Stimulated activated naive CD4-positive, alpha-beta T cell treated with Interleukin-2 at 50 U/mL for 16 hours (primary cell): ENCODE measurements at regions not wholly inside any gene's neighbourhood (a gene's known extent, or its start where the extent isn't known, plus 50 kb on each side); places are given as distances from the start of the nearest gene placed in this dataset.

Source experiments
- DNase-seq: peaks from one replicate; lab custom pipeline; 2025; lab: John Stamatoyannopoulos, UW

- DNase-seq: no peak
These were observed 120.3 kb upstream of the IPO9 start for GRCh38 chr1:201708691-201709090.

- peak; percentile 31 for DNase-seq
These were observed 119.2 kb upstream of the IPO9 start for GRCh38 chr1:201709564-201710295.

GRCh38 chr1:201710632-201711597 is 118.0 kb upstream of the IPO9 start:
- no peak for DNase-seq

GRCh38 chr1:201711811-201712210 is 117.1 kb upstream of the IPO9 start:
- DNase-seq: no peak

- no peak for DNase-seq
These were observed 116.4 kb upstream of the IPO9 start for GRCh38 chr1:201712387-201713085.

GRCh38 chr1:201713086-201713810 is 115.7 kb upstream of the IPO9 start:
- DNase-seq: no peak

GRCh38 chr1:201714542-201715329 is 114.2 kb upstream of the IPO9 start:
- no peak for DNase-seq

- DNase-seq: no peak
These were observed 113.6 kb upstream of the IPO9 start for GRCh38 chr1:201715351-201715750.

GRCh38 chr1:201715801-201716741 is 112.9 kb upstream of the IPO9 start:
- no peak for DNase-seq

- DNase-seq: no peak
These were observed 112.2 kb upstream of the IPO9 start for GRCh38 chr1:201716742-201717135.

GRCh38 chr1:201717286-201717685 is 111.7 kb upstream of the IPO9 start:
- no peak for DNase-seq

- no peak for DNase-seq
These were observed 110.4 kb upstream of the IPO9 start for GRCh38 chr1:201718346-201719202.

GRCh38 chr1:201719812-201720521 is 109.0 kb upstream of the IPO9 start:
- no peak for DNase-seq

- DNase-seq: no peak
These were observed 108.5 kb upstream of the IPO9 start for GRCh38 chr1:201720522-201720844.

- no peak for DNase-seq
These were observed 107.6 kb upstream of the IPO9 start for GRCh38 chr1:201721082-201722049.

GRCh38 chr1:201724039-201724765 is 104.8 kb upstream of the IPO9 start:
- DNase-seq: no peak

- no peak for DNase-seq
These were observed 104.2 kb upstream of the IPO9 start for GRCh38 chr1:201724766-201725118.
